Ovary (tissue), 7 donors: ENCODE measurements at regions not wholly inside any gene's neighbourhood (a gene's known extent, or its start where the extent isn't known, plus 50 kb on each side); places are given as distances from the start of the nearest gene placed in this dataset.

Experiments used
- DNase-seq, 5 donors: peaks; one replicate each; pipeline ENCODE4 v3.0.0-alpha.2; 2019 to 2020
- H3K27ac ChIP-seq, 2 donors: fragments of 200-600 bp; one replicate each; pipeline versions ENCODE4 v1.5.1 to v1.8.0; 2019 to 2022
- H3K27me3 ChIP-seq: fragments of 200-600 bp; one replicate; pipeline ENCODE4 v1.8.0; 2022
- H3K36me3 ChIP-seq: fragments of 200-600 bp; sonication (generic); one replicate; pipeline ENCODE4 v1.5.1; 2019
- H3K4me1 ChIP-seq: one replicate; pipeline ENCODE4 v1.8.1; 2013; ENCODE audit warnings: mild to moderate bottlenecking, moderate library complexity; ENCODE audit not compliant: insufficient read depth
- H3K4me3 ChIP-seq: fragments of 200-600 bp; sonication (generic); one replicate; pipeline ENCODE4 v1.5.1; 2017
- H3K9me3 ChIP-seq, 2 donors: fragments of 200-600 bp in 1 of 2; sonication (generic) in 1 of 2; one replicate each; pipeline versions ENCODE4 v1.5.1 to v1.8.1; 2013 to 2019; ENCODE audit warnings: mild to moderate bottlenecking in 1 of 2, moderate library complexity in 1 of 2
- CTCF ChIP-seq, 3 donors: fragments of 450-650 bp in 2 of 3; fragments of 200-600 bp in 1 of 3; IDR thresholded peaks; one replicate each; pipeline versions ENCODE4 v1.5.1 to v1.8.0; 2016 to 2022; ENCODE audit warnings: antibody characterized with exemption in 3 of 3, mild to moderate bottlenecking in 1 of 3
- EP300 ChIP-seq: sonication (generic); formaldehyde crosslinking; IDR thresholded peaks from one replicate; pipeline ENCODE4 v1.6.1; 2017; ENCODE audit warnings: antibody characterized with exemption
- POLR2A ChIP-seq: fragments of 450-650 bp; IDR thresholded peaks from one replicate; pipeline ENCODE4 v1.6.1; 2017; ENCODE audit warnings: antibody characterized with exemption, mild to moderate bottlenecking, moderate library complexity
- WGBS, 3 donors: extraction: QIAGEN DNeasy Blood & Tissue Kit in 1 of 3; methylation state at CpG; one replicate each; pipeline versions ENCODE4 v1.1.5 to v1.1.7; 2013 to 2017; 5-methylcytosine and 5-hydroxymethylcytosine counted together
- intact Hi-C, 4 donors: fragments of 100-400 bp; cut with DNase I; formaldehyde crosslinking; loops; one replicate each; pipeline versions ENCODE4 v1.11.0 to v1.15.1; 2022 to 2023
- donor health status: DM: no; HTN: no; CAD: no; lungs with moderate emphysema.
- donor health status: DM: no; HTN: no; CAD: no.
- donor health status: Bipolar disorder and iron deficiency.
- donor health status: DM: no; HTN: no; CAD: no.
- donor health status: DM: yes; HTN: yes; CAD: no.

- no peak overlapping the region for H3K27ac ChIP-seq
- H3K36me3 ChIP-seq: no peaks in the 10 kb centered on the region
- TF ChIP-seq POLR2A (no peak), CTCF (IDR thresholded peaks at IDR 0.05) (no peak), EP300 (no peak)
- no peaks in the 10 kb centered on the region for H3K9me3 ChIP-seq
- H3K4me1 ChIP-seq: no peaks in the 10 kb centered on the region
- intact Hi-C loops: no loop called here
- H3K4me3 ChIP-seq: no peak overlapping the region
- 97 to 100% (median 100%) methylated on average over 1 of the region's 1 CpG for WGBS, 3 donors
- no peak for DNase-seq
- H3K27me3 ChIP-seq: no peaks in the 10 kb centered on the region
These were observed 50.1 kb upstream of the EFEMP1 start for GRCh38 chr2:55973673-55974072.

- Histone ChIP-seq H3K4me1 (no peaks in the 10 kb centered on the region), H3K27me3 (no peaks in the 10 kb centered on the region), H3K36me3 (no peaks in the 10 kb centered on the region), H3K9me3 (no peaks in the 10 kb centered on the region), H3K27ac (no peak overlapping the region), H3K4me3 (no peak overlapping the region)
- no peak for DNase-seq
- intact Hi-C loops: no loop called here
- no peak for TF ChIP-seq CTCF (IDR thresholded peaks at IDR 0.05)
- TF ChIP-seq POLR2A: no peak
- TF ChIP-seq EP300: no peak
These were observed 53.1 kb upstream of the EFEMP1 start for GRCh38 chr2:55976681-55977080.

GRCh38 chr2:55985406-55985805, 61.8 kb upstream of the EFEMP1 start:
- no peak overlapping the region for H3K27ac ChIP-seq
- intact Hi-C loops: no loop called here
- H3K27me3 ChIP-seq: no peaks in the 10 kb centered on the region
- H3K4me3 ChIP-seq: no peak overlapping the region
- no peaks in the 10 kb centered on the region for H3K36me3 ChIP-seq
- H3K9me3 ChIP-seq: no peaks in the 10 kb centered on the region
- TF ChIP-seq CTCF (IDR thresholded peaks at IDR 0.05) (no peak), POLR2A (no peak), EP300 (no peak)
- no peak for DNase-seq
- WGBS, 3 donors: 14 to 29% (median 24%) methylated on average over 1 of the region's 1 CpG
- H3K4me1 ChIP-seq: no peaks in the 10 kb centered on the region

- 89 to 97% (median 95%) methylated on average over 2 of the region's 2 CpGs for WGBS, 3 donors
- no peak for TF ChIP-seq CTCF (IDR thresholded peaks at IDR 0.05)
- no peak for TF ChIP-seq POLR2A
- no peak for TF ChIP-seq EP300
- Histone ChIP-seq H3K4me3 (no peak overlapping the region), H3K27ac (no peak overlapping the region), H3K4me1 (no peaks in the 10 kb centered on the region), H3K27me3 (no peaks in the 10 kb centered on the region), H3K9me3 (no peaks in the 10 kb centered on the region), H3K36me3 (no peaks in the 10 kb centered on the region)
- intact Hi-C loops: no loop called here
- DNase-seq: no peak
These were observed 62.4 kb upstream of the EFEMP1 start for GRCh38 chr2:55986001-55986400.
